SK-N-SH treated with all-trans-retinoic acid at 6 μM for 48 hours (cell line): ENCODE measurements at regions not wholly inside any gene's neighbourhood (a gene's known extent, or its start where the extent isn't known, plus 50 kb on each side); places are given as distances from the start of the nearest gene placed in this dataset.

Experiments
- ARNTL ChIP-seq: fragments of 450-650 bp; formaldehyde crosslinking; IDR thresholded peaks from 2 replicates; pipeline ENCODE4 v1.5.0; 2020; ENCODE audit warnings: low read depth, mild to moderate bottlenecking, moderate library complexity, borderline replicate concordance
- CSDC2 ChIP-seq: fragments of 250-450 bp; sonication (Bioruptor Pico); IDR thresholded peaks from 2 replicates; pipeline ENCODE4 v1.5.0; 2020; ENCODE audit warnings: mild to moderate bottlenecking, moderate library complexity
- ESRRG ChIP-seq: fragments of 250-450 bp; sonication (Bioruptor Pico); IDR thresholded peaks from 2 replicates; pipeline ENCODE4 v1.6.1; 2021; ENCODE audit warnings: mild to moderate bottlenecking
- GLIS3 ChIP-seq: fragments of 250-450 bp; sonication (Bioruptor Pico); IDR thresholded peaks from 2 replicates; pipeline ENCODE4 v1.5.0; 2020; ENCODE audit warnings: mild to moderate bottlenecking, moderate library complexity
- ISL1 ChIP-seq: fragments of 250-450 bp; sonication (Bioruptor Pico); IDR thresholded peaks from 2 replicates; pipeline ENCODE4 v2.1.2; 2022; ENCODE audit warnings: mild to moderate bottlenecking, moderate library complexity
- PPARA ChIP-seq: fragments of 250-450 bp; sonication (Bioruptor Pico); IDR thresholded peaks from 2 replicates; pipeline ENCODE4 v1.5.0; 2020; ENCODE audit warnings: mild to moderate bottlenecking, borderline replicate concordance
- RARB ChIP-seq: fragments of 250-450 bp; sonication (Bioruptor Pico); IDR thresholded peaks from 2 replicates; pipeline ENCODE4 v1.8.0; 2021; ENCODE audit warnings: mild to moderate bottlenecking, moderate library complexity
- TCF4 ChIP-seq: fragments of 250-450 bp; sonication (Bioruptor Pico); IDR thresholded peaks from 2 replicates; pipeline ENCODE4 v1.8.0; 2021; ENCODE audit warnings: mild to moderate bottlenecking, moderate library complexity, borderline replicate concordance
- ZNF565 ChIP-seq: fragments of 450-650 bp; formaldehyde crosslinking; conservative IDR thresholded peaks from 2 replicates; pipeline ENCODE4 v1.5.0; 2020; ENCODE audit warnings: low read depth, mild to moderate bottlenecking, moderate library complexity
- ZNF8 ChIP-seq: fragments of 450-650 bp; formaldehyde crosslinking; IDR thresholded peaks from 2 replicates; pipeline ENCODE4 v1.5.0; 2020; ENCODE audit warnings: mild to moderate bottlenecking, moderate library complexity
- TF ChIP-seq, protein P1 (sequence below): fragments of 250-450 bp; sonication (Bioruptor Pico); IDR thresholded peaks from 2 replicates; pipeline ENCODE4 v1.5.1; 2021; ENCODE audit warnings: mild to moderate bottlenecking, moderate library complexity
- TF ChIP-seq, protein P2 (sequence below): fragments of 250-450 bp; sonication (Bioruptor Pico); IDR thresholded peaks from 2 replicates; pipeline ENCODE4 v1.5.1; 2020; ENCODE audit warnings: low read depth, mild to moderate bottlenecking, moderate library complexity
- TF ChIP-seq, protein P3 (sequence below): fragments of 250-450 bp; sonication (Bioruptor Pico); IDR thresholded peaks from 2 replicates; pipeline ENCODE4 v1.8.0; 2021; ENCODE audit warnings: low read depth, mild to moderate bottlenecking, moderate library complexity, borderline replicate concordance

DNA sequence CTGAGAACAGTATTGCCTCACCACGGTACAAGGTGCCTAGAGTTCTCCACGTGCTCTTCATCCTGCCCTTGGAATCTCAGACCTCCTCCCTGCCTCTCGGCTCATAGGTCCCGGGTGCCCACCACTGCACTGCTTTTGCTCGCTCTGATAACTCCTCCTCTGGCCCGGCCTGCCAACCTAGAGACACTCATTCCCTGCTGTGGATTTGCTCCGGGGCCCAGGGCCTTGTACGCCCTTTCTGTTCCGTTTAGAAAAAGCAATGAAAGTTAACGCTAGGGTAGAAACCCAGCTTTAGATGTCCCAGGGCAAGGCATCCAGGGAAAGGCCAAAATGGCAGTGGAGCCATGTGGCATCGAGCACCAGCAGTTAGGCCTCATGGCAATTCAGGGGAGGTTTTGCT is 253.9 kb downstream of the VAPA start:
- TF ChIP-seq ZNF8 (CRISPR knock-in tag), result no peak
- TF ChIP-seq, protein P1, sequence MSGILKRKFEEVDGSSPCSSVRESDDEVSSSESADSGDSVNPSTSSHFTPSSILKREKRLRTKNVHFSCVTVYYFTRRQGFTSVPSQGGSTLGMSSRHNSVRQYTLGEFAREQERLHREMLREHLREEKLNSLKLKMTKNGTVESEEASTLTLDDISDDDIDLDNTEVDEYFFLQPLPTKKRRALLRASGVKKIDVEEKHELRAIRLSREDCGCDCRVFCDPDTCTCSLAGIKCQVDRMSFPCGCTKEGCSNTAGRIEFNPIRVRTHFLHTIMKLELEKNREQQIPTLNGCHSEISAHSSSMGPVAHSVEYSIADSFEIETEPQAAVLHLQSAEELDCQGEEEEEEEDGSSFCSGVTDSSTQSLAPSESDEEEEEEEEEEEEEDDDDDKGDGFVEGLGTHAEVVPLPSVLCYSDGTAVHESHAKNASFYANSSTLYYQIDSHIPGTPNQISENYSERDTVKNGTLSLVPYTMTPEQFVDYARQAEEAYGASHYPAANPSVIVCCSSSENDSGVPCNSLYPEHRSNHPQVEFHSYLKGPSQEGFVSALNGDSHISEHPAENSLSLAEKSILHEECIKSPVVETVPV (CRISPR knock-in tag), result no peak
- no peak for TF ChIP-seq PPARA (CRISPR knock-in tag)
- no peak for TF ChIP-seq ARNTL (CRISPR knock-in tag)
- no peak for TF ChIP-seq ZNF565
- no peak for TF ChIP-seq CSDC2 (CRISPR knock-in tag)
- TF ChIP-seq ESRRG (CRISPR knock-in tag), result no peak
- TF ChIP-seq, protein P2, sequence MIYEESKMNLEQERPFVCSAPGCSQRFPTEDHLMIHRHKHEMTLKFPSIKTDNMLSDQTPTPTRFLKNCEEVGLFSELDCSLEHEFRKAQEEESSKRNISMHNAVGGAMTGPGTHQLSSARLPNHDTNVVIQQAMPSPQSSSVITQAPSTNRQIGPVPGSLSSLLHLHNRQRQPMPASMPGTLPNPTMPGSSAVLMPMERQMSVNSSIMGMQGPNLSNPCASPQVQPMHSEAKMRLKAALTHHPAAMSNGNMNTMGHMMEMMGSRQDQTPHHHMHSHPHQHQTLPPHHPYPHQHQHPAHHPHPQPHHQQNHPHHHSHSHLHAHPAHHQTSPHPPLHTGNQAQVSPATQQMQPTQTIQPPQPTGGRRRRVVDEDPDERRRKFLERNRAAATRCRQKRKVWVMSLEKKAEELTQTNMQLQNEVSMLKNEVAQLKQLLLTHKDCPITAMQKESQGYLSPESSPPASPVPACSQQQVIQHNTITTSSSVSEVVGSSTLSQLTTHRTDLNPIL (CRISPR knock-in tag), result no peak
- TF ChIP-seq, protein P3, sequence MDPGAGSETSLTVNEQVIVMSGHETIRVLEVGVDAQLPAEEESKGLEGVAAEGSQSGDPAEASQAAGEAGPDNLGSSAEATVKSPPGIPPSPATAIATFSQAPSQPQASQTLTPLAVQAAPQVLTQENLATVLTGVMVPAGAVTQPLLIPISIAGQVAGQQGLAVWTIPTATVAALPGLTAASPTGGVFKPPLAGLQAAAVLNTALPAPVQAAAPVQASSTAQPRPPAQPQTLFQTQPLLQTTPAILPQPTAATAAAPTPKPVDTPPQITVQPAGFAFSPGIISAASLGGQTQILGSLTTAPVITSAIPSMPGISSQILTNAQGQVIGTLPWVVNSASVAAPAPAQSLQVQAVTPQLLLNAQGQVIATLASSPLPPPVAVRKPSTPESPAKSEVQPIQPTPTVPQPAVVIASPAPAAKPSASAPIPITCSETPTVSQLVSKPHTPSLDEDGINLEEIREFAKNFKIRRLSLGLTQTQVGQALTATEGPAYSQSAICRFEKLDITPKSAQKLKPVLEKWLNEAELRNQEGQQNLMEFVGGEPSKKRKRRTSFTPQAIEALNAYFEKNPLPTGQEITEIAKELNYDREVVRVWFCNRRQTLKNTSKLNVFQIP (CRISPR knock-in tag), result no peak
- TF ChIP-seq RARB (CRISPR knock-in tag), result no peak
- no peak for TF ChIP-seq GLIS3 (CRISPR knock-in tag)
- TF ChIP-seq TCF4 (CRISPR knock-in tag), result no peak
- no peak for TF ChIP-seq ISL1 (CRISPR knock-in tag)
